Stomach (tissue), 8 donors: ENCODE measurements at regions not wholly inside any gene's neighbourhood (a gene's known extent, or its start where the extent isn't known, plus 50 kb on each side); places are given as distances from the start of the nearest gene placed in this dataset.
"Not testable (repeated sequence)": the region's sequence is repeated elsewhere in the genome, so short reads cannot be mapped to it uniquely, and the experiment has no call there.

ENCODE experiments used
- DNase-seq, 2 donors: peaks; one replicate each; pipeline versions ENCODE4 v3.0.0 to v3.0.0-alpha.2; 2013 to 2019
- H3K27ac ChIP-seq, 5 donors: fragments of 200-600 bp in 4 of 5; sonication (generic) in 4 of 5; one replicate each; pipeline ENCODE4 v1.5.1; 2013 to 2019; ENCODE audit warnings: mild to moderate bottlenecking in 1 of 5, moderate library complexity in 1 of 5
- H3K27me3 ChIP-seq, 3 donors: fragments of 200-600 bp; sonication (generic); one replicate each; pipeline ENCODE4 v1.5.1; 2017 to 2019; ENCODE audit warnings: mixed run types in 1 of 3
- H3K36me3 ChIP-seq, 4 donors: fragments of 200-600 bp; sonication (generic); 1 replicate in 3 of 4; 2 replicates in 1 of 4; pipeline ENCODE4 v1.5.1; 2016 to 2019
- H3K4me1 ChIP-seq, 4 donors: fragments of 200-600 bp; sonication (generic); one replicate each; pipeline ENCODE4 v1.5.1; 2016 to 2019
- H3K4me3 ChIP-seq, 4 donors: fragments of 200-600 bp; sonication (generic) in 3 of 4; one replicate each; pipeline ENCODE4 v1.5.1; 2016 to 2019; ENCODE audit warnings: mild to moderate bottlenecking in 1 of 4
- H3K9me3 ChIP-seq, 4 donors: fragments of 200-600 bp; sonication (generic); one replicate each; pipeline ENCODE4 v1.5.1; 2016 to 2019
- EP300 ChIP-seq: sonication (generic); formaldehyde crosslinking; IDR thresholded peaks from one replicate; pipeline ENCODE4 v1.6.1; 2017; ENCODE audit warnings: antibody characterized with exemption
- POLR2A ChIP-seq, 4 donors: fragments of 450-650 bp; IDR thresholded peaks; one replicate each; pipeline ENCODE4 v1.6.1; 2016; ENCODE audit warnings: antibody characterized with exemption in 4 of 4, control low read depth in 2 of 4, mild to moderate bottlenecking in 1 of 4, moderate library complexity in 1 of 4
- POLR2AphosphoS5 ChIP-seq, 3 donors: sonication (generic); formaldehyde crosslinking; IDR thresholded peaks; one replicate each; pipeline ENCODE4 v1.6.1; 2016; ENCODE audit warnings: antibody characterized with exemption in 3 of 3
- WGBS, 5 donors: extraction: QIAGEN DNeasy Blood & Tissue Kit in 3 of 5; methylation state at CpG; one replicate each; pipeline versions ENCODE4 v1.1.5 to v1.1.7; 2013 to 2018; 5-methylcytosine and 5-hydroxymethylcytosine counted together
- intact Hi-C: fragments of 100-400 bp; cut with DNase I; formaldehyde crosslinking; loops from one replicate; pipeline ENCODE4 v1.15.1; 2023; ENCODE audit warnings: low total_unique reads
- TF ChIP-seq, protein P1 (sequence below), 7 experiments: fragments of 450-650 bp in 4 of 7; fragments of 200-600 bp in 3 of 7; sonication (generic) in 3 of 7; IDR thresholded peaks; one replicate each; pipeline ENCODE4 v1.5.1; 2016 to 2019; ENCODE audit warnings: antibody characterized with exemption in 7 of 7, control low read depth in 2 of 7, mild to moderate bottlenecking in 1 of 7
- donor health status: healthy with polysubstance abuse.
- donor health status: Bipolar disorder and iron deficiency.
- donor health status: healthy.

DNA sequence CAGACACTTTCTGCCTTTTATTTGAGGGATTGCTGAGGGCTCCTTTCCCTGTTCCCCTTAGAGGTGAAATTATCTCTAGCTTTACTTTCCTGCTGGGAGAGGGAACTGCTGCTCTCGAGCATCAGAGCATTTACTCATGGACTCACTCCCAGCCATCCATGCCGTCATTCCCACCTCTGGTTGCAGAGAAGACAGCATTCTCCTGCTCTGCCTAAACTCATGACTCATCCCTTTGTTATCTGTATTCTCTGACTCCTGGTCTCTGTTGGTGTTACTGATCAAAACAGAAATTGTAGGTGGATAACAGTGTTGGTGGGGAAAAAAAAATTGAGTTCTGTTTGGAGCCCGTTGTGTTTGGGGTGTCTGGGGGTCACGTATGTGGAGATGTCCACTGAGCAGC, 159.3 kb downstream of the TTC8 start:
- Histone ChIP-seq H3K4me3 (no peak overlapping the region), H3K36me3 (no peaks in the 10 kb centered on the region), H3K4me1 (no peaks in the 10 kb centered on the region), H3K27ac (no peak overlapping the region), H3K9me3 (peaks cover 0 to 32% (median 10%) of the 10 kb centered on the region in 4 donors), H3K27me3 (peaks cover 0 to 19% (median 0%) of the 10 kb centered on the region in 3 donors)
- no peak for DNase-seq
- TF ChIP-seq, protein P1, sequence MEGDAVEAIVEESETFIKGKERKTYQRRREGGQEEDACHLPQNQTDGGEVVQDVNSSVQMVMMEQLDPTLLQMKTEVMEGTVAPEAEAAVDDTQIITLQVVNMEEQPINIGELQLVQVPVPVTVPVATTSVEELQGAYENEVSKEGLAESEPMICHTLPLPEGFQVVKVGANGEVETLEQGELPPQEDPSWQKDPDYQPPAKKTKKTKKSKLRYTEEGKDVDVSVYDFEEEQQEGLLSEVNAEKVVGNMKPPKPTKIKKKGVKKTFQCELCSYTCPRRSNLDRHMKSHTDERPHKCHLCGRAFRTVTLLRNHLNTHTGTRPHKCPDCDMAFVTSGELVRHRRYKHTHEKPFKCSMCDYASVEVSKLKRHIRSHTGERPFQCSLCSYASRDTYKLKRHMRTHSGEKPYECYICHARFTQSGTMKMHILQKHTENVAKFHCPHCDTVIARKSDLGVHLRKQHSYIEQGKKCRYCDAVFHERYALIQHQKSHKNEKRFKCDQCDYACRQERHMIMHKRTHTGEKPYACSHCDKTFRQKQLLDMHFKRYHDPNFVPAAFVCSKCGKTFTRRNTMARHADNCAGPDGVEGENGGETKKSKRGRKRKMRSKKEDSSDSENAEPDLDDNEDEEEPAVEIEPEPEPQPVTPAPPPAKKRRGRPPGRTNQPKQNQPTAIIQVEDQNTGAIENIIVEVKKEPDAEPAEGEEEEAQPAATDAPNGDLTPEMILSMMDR (IDR thresholded peaks at IDR 0.05) = no peak
- no peak for TF ChIP-seq POLR2AphosphoS5 (IDR thresholded peaks at IDR 0.05)
- no peak for TF ChIP-seq POLR2A (IDR thresholded peaks at IDR 0.05)
- no peak for TF ChIP-seq EP300
- intact Hi-C loops = no loop called here
- WGBS, 5 donors = 54 to 69% (median 61%) methylated on average over 4 of the region's 4 CpGs

DNA sequence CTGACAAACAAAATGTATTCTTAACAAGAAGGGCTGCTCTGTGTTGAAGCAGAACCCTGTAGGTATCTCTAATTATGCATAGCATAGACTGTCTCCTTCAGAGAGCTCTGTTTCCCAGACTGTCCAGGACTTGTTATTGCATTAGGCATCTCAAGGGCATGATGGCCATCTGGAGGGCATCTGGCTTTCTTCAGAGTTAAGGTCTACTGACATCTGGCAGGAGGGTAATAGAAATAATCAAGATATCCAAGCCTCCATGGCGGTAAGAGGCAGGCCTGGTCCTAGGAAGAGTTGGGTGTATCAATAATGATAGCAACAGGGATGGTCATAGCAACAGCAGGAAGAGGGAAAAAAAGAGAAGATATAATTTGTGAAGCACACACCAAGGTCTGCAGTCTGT, 161.2 kb downstream of the TTC8 start:
- peaks cover 0 to 33% (median 10%) of the 10 kb centered on the region in 4 donors for H3K9me3 ChIP-seq
- no peaks in the 10 kb centered on the region for H3K27me3 ChIP-seq
- no peaks in the 10 kb centered on the region for H3K36me3 ChIP-seq
- H3K27ac ChIP-seq = no peak overlapping the region
- 80 to 90% (median 85%) methylated on average over 1 of the region's 1 CpG for WGBS, 5 donors
- no peak overlapping the region for H3K4me3 ChIP-seq
- no peak for TF ChIP-seq EP300
- TF ChIP-seq, protein P1 (IDR thresholded peaks at IDR 0.05) = no peak
- TF ChIP-seq POLR2AphosphoS5 (IDR thresholded peaks at IDR 0.05) = no peak
- no peak for TF ChIP-seq POLR2A (IDR thresholded peaks at IDR 0.05)
- no peaks in the 10 kb centered on the region for H3K4me1 ChIP-seq
- intact Hi-C loops = no loop called here
- DNase-seq = peak in 1 of 2 donors; percentile 52

DNA sequence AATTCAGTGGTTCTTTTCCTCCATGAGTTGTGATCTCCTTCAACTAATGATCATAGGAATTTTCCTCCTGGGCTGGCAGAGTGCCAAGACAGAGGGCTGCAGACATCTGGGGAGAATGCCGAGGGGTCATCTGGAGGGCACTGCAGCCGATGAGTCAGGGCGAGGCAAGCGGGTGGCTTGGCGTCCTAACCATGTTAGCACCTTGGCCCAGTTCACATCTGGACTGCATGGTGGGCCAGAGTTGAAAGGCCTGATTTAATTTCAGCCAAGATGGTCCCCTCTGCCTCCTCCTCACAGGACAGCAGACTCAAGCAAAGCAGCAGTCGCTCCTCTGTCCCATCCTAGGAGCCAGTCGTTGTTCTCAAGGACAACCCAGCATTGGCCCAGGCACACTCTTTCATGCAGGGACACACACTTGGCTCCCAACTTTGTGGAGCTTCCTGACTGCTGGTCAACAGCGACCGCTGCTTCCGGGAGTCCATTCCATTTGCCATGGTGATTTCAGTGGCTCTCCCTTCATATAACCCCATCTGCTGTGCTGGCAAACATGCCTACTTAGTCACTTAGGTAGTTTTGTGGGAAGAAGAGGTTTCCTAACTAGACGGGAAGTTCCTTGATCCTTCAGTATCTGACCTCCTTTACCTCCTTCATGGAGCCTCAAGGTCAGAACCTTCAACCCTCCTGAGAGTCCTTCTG, 161.8 kb downstream of the TTC8 start:
- WGBS, 5 donors = 69 to 81% (median 75%) methylated on average over 11 of the region's 11 CpGs
- Histone ChIP-seq H3K4me3 (no peak overlapping the region), H3K4me1 (no peaks in the 10 kb centered on the region), H3K9me3 (peaks cover 0 to 27% (median 10%) of the 10 kb centered on the region in 4 donors), H3K27ac (no peak overlapping the region), H3K27me3 (no peaks in the 10 kb centered on the region), H3K36me3 (no peaks in the 10 kb centered on the region)
- intact Hi-C loops = no loop called here
- DNase-seq = peak in 1 of 2 donors; percentile 48
- TF ChIP-seq POLR2A (IDR thresholded peaks at IDR 0.05) (no peak), POLR2AphosphoS5 (IDR thresholded peaks at IDR 0.05) (no peak), EP300 (no peak)
- TF ChIP-seq, protein P1 (IDR thresholded peaks at IDR 0.05) = no peak

DNA sequence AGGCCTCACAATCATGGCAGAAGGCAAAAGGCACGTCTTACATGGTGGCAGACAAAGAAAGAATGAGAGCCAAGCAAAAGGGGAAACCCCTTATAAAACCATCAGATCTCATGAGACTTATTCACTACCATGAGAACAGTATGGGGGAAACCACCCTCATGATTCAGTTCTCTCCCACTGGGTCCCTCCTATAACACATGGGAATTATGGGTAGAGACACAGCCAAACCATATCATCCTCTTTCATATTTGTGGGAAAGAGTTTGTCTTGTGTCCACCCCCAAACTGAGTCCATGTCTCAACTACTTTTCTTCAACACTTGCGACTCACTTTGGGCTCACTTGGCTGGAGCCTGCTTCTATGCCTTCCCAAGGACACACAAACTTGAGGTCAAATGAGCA, 162.5 kb downstream of the TTC8 start:
- H3K27ac ChIP-seq, H3K4me3 ChIP-seq, H3K4me1 ChIP-seq, DNase-seq, H3K27me3 ChIP-seq, intact Hi-C loops, H3K36me3 ChIP-seq: not testable (repeated sequence)
- H3K9me3 ChIP-seq = peaks cover 0 to 24% (median 10%) of the 10 kb centered on the region in 4 donors
- 72 to 84% (median 74%) methylated on average over 2 of the region's 2 CpGs for WGBS, 5 donors

DNA sequence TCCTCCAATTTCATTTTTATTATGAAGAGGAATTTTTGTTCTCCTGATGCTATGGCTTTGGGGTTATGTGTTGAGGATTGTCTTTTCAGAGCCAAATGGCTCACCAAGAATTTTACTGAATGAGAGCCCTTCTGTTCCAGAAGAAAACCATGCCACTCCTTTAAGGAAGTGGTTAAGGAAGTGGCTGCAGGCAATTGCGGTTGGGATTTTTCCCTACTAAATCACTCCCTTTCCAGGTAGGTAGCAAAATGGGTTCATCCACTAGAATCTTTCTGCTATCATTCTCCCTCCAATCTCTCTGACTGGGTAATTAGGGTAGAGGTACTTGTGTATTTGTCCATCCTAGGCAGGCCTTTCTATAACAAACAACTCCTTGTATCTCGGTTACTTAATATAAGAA, 163.1 kb downstream of the TTC8 start:
- Histone ChIP-seq H3K4me3 (no peak overlapping the region), H3K27ac (no peak overlapping the region), H3K4me1 (no peaks in the 10 kb centered on the region), H3K36me3 (no peaks in the 10 kb centered on the region), H3K27me3 (no peaks in the 10 kb centered on the region), H3K9me3 (peaks cover 0 to 27% (median 12%) of the 10 kb centered on the region in 4 donors)
- no peak for DNase-seq
- intact Hi-C loops = no loop called here
- no peak for TF ChIP-seq POLR2AphosphoS5 (IDR thresholded peaks at IDR 0.05)
- no peak for TF ChIP-seq EP300
- TF ChIP-seq, protein P1 (IDR thresholded peaks at IDR 0.05) = no peak
- TF ChIP-seq POLR2A (IDR thresholded peaks at IDR 0.05) = no peak
- 72 to 83% (median 78%) methylated on average over 2 of the region's 2 CpGs for WGBS, 5 donors
